Bronchial epithelial cell (primary cell): ENCODE measurements at regions not wholly inside any gene's neighbourhood (a gene's known extent, or its start where the extent isn't known, plus 50 kb on each side); places are given as distances from the start of the nearest gene placed in this dataset.

Experiments used
- DNase-seq: peaks from one replicate; pipeline ENCODE4 v3.0.0-alpha.2; 2010; ENCODE audit warnings: low read depth
- FAIRE-seq: peaks from 2 replicates; lab custom pipeline; 2011; peaks lifted over from hg19 to GRCh38; lab: Jason Lieb, UNC
- H3K27me3 ChIP-seq: 2 replicates; pipeline ENCODE4 v1.5.1; 2011; ENCODE audit warnings: low read length; ENCODE audit not compliant: control insufficient read depth, insufficient read depth
- H3K36me3 ChIP-seq: 2 replicates; pipeline ENCODE4 v1.5.1; 2011; ENCODE audit warnings: low read length; ENCODE audit not compliant: control insufficient read depth, insufficient read depth
- H3K4me3 ChIP-seq: 2 replicates; pipeline ENCODE4 v1.5.1; 2011; ENCODE audit warnings: mild to moderate bottlenecking, low read depth, low read length, control low read depth
- TF ChIP-seq, protein P1 (sequence below): IDR thresholded peaks from 2 replicates; pipeline ENCODE4 v1.5.1; 2011; ENCODE audit warnings: mild to moderate bottlenecking, moderate library complexity, low read length, control low read depth, inconsistent platforms; ENCODE audit not compliant: insufficient read depth, severe bottlenecking

DNA sequence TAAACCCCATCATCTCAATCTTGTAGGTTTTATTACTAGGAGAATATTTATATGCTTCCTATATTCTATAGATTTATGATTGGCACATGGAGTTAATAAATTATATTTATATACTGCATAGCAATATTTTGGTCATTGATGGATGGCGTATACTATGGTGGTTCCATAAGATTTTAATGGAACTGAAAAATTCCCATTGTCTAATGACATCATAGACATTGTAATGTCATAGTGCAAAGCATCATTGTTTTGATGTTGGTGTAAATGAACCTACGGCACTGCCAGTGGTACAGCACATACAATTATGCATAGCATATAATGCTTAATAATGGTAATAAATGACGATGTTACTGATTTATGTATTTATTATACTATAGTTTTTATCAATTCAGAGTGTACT, 1135.9 kb downstream of the CNTNAP5 start:
- TF ChIP-seq, protein P1, sequence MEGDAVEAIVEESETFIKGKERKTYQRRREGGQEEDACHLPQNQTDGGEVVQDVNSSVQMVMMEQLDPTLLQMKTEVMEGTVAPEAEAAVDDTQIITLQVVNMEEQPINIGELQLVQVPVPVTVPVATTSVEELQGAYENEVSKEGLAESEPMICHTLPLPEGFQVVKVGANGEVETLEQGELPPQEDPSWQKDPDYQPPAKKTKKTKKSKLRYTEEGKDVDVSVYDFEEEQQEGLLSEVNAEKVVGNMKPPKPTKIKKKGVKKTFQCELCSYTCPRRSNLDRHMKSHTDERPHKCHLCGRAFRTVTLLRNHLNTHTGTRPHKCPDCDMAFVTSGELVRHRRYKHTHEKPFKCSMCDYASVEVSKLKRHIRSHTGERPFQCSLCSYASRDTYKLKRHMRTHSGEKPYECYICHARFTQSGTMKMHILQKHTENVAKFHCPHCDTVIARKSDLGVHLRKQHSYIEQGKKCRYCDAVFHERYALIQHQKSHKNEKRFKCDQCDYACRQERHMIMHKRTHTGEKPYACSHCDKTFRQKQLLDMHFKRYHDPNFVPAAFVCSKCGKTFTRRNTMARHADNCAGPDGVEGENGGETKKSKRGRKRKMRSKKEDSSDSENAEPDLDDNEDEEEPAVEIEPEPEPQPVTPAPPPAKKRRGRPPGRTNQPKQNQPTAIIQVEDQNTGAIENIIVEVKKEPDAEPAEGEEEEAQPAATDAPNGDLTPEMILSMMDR: no peak
- no peaks in the 10 kb centered on the region for H3K36me3 ChIP-seq
- no peak overlapping the region for H3K4me3 ChIP-seq
- no peaks in the 10 kb centered on the region for H3K27me3 ChIP-seq
- DNase-seq: no peak
- FAIRE-seq: no peak

GRCh38 chr2:125167152-125167551, 1142.1 kb downstream of the CNTNAP5 start:
- no peaks in the 10 kb centered on the region for H3K36me3 ChIP-seq
- no peaks in the 10 kb centered on the region for H3K27me3 ChIP-seq
- FAIRE-seq (no peak), DNase-seq (peak; percentile 81)
- TF ChIP-seq, protein P1: no peak
- H3K4me3 ChIP-seq: no peak overlapping the region

DNA sequence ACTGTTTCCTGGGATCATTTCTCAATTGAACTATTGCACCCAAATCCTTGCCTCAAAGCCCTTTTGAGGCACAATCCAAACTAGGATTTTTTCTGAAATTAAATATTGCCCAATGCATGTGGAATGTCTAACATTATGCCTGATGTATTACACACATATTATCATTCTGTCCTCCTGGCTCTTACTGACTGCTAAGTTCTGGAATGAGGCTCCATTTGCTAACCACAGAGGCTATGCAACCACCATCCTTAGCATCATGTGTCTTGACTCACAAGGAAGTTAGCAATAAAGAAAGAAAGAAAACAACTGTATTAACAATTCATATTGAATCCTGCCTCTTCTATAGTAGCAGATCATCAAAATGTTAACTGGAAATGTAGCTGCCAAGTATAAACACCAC, 1142.7 kb downstream of the CNTNAP5 start:
- FAIRE-seq (no peak), DNase-seq (peak; percentile 95)
- Histone ChIP-seq H3K36me3 (no peaks in the 10 kb centered on the region), H3K27me3 (no peaks in the 10 kb centered on the region), H3K4me3 (no peak overlapping the region)
- TF ChIP-seq, protein P1: no peak

DNA sequence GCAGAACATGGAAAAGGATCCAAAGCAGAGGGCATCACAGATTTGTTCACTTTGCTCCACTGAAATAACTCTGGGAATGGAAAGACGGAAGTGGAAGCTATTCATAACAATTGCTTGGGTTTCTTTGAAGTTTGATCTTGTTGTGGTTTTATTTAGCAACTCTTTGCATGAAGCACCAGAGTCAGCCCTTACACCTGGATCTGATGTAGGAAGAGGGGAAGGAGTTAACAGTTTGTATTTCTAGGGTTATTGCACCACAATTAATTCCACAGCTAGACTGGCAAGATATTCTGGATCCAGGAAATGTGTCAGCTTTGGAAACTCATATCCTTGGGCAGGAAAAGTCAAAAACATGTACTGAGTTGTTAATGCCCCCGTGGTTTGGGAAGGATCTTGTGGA, 1143.4 kb downstream of the CNTNAP5 start:
- TF ChIP-seq, protein P1: no peak
- peak; percentile 85 for DNase-seq
- peak; percentile 70 for FAIRE-seq
- Histone ChIP-seq H3K36me3 (no peaks in the 10 kb centered on the region), H3K4me3 (no peak overlapping the region), H3K27me3 (no peaks in the 10 kb centered on the region)

DNA sequence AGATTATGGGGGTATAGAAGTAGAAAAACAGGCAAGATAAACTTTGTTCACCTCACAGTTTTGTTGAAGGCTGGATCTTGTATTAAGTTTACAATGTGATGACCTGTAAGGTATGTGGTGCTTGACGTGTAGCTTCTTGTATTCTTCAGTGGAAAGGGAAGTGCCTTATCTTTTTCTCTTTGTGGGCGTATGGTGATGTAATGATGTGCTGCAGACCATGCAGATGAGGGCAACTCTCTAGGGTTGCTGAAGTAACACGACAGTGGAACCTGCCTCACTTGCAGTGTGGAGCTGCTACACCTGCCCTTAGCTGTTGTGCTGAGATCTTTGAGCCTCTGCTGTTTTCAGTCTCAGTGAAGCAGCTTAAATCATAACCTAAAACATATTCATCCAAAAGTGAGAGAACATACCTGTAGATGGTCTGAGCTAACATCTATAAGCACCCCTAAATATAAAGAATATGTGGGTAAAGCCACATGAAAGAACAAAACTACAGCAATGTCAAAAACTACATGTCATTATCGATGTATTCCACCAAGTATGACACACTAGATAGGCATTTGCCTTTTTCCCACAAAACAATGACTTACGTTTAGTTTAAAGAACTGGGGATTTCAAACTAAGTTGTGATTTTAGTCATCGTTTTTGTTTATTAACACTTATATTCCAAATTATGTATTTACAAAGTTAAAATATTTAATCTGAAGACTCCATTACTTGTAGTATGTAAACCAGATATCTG, 1144.1 kb downstream of the CNTNAP5 start:
- TF ChIP-seq, protein P1: no peak
- peak; percentile 89 for DNase-seq
- no peak for FAIRE-seq

GRCh38 chr2:125169764-125170146, 1144.7 kb downstream of the CNTNAP5 start:
- TF ChIP-seq, protein P1: no peak
- Histone ChIP-seq H3K4me3 (no peak overlapping the region), H3K36me3 (no peaks in the 10 kb centered on the region), H3K27me3 (no peaks in the 10 kb centered on the region)
- FAIRE-seq (no peak), DNase-seq (no peak)

More for the DNA sequence above, 1144.1 kb downstream of the CNTNAP5 start:
- Histone ChIP-seq H3K4me3 (no peak overlapping the region), H3K27me3 (no peaks in the 10 kb centered on the region), H3K36me3 (no peaks in the 10 kb centered on the region)
